H9 (cell line): ENCODE measurements at regions not wholly inside any gene's neighbourhood (a gene's known extent, or its start where the extent isn't known, plus 50 kb on each side); places are given as distances from the start of the nearest gene placed in this dataset.

ENCODE experiments used
- DNase-seq: peaks from one replicate; pipeline ENCODE4 v3.0.0-alpha.2; 2017
- H2AFZ ChIP-seq: one replicate; pipeline ENCODE4 v1.6.1; 2013; ENCODE audit warnings: mild to moderate bottlenecking, low read length, control low read depth, moderate library complexity
- H2AK5ac ChIP-seq: 2 replicates; pipeline ENCODE4 v1.6.1; 2013; ENCODE audit warnings: low read length, control low read depth, mixed read lengths; ENCODE audit not compliant: insufficient read length
- H2BK120ac ChIP-seq: one replicate; pipeline ENCODE4 v1.6.1; 2013; ENCODE audit warnings: low read depth, mild to moderate bottlenecking, low read length, control low read depth, inconsistent platforms; ENCODE audit not compliant: poor library complexity, severe bottlenecking
- H2BK12ac ChIP-seq: 2 replicates; pipeline ENCODE4 v1.6.1; 2013; ENCODE audit warnings: low read length, control low read depth, mixed read lengths, low read depth; ENCODE audit not compliant: insufficient read length
- H2BK15ac ChIP-seq: 2 replicates; pipeline ENCODE4 v1.6.1; 2013; ENCODE audit warnings: low read depth, low read length, control low read depth
- H2BK20ac ChIP-seq: one replicate; pipeline ENCODE4 v1.6.1; 2013; ENCODE audit warnings: low read depth, mild to moderate bottlenecking, low read length, control low read depth, inconsistent platforms; ENCODE audit not compliant: poor library complexity, severe bottlenecking
- H2BK5ac ChIP-seq: 2 replicates; pipeline ENCODE4 v1.6.1; 2013; ENCODE audit warnings: low read length, control low read depth, mixed read lengths; ENCODE audit not compliant: insufficient read length
- H3K14ac ChIP-seq: 2 replicates; pipeline ENCODE4 v1.6.1; 2013; ENCODE audit warnings: low read length, control low read depth; ENCODE audit not compliant: insufficient read depth
- H3K18ac ChIP-seq: 2 replicates; pipeline ENCODE4 v1.6.1; 2013; ENCODE audit warnings: low read depth, mild to moderate bottlenecking, mixed read lengths, low read length, control low read depth; ENCODE audit not compliant: insufficient read length
- H3K23ac ChIP-seq: 2 replicates; pipeline ENCODE4 v1.6.1; 2013; ENCODE audit warnings: low read length, control low read depth, mixed read lengths, low read depth; ENCODE audit not compliant: insufficient read length
- H3K23me2 ChIP-seq: 2 replicates; pipeline ENCODE4 v1.6.1; 2013; ENCODE audit warnings: low read depth, mild to moderate bottlenecking, mixed read lengths, low read length, control low read depth; ENCODE audit not compliant: insufficient read length, poor library complexity, severe bottlenecking
- H3K27ac ChIP-seq: 2 replicates; pipeline ENCODE4 v1.5.1; 2013; ENCODE audit warnings: low read length, control low read depth, mixed read lengths, low read depth; ENCODE audit not compliant: insufficient read length
- H3K27me3 ChIP-seq: 2 replicates; pipeline ENCODE4 v1.6.1; 2013; ENCODE audit warnings: low read length, control low read depth, inconsistent platforms; ENCODE audit not compliant: insufficient read depth
- H3K4ac ChIP-seq: 2 replicates; pipeline ENCODE4 v1.6.1; 2013; ENCODE audit warnings: low read depth, mild to moderate bottlenecking, control low read depth, inconsistent platforms, low read length, moderate library complexity
- H3K4me1 ChIP-seq: 2 replicates; pipeline ENCODE4 v1.6.1; 2013; ENCODE audit warnings: low read length, control low read depth, inconsistent platforms; ENCODE audit not compliant: insufficient read depth
- H3K4me2 ChIP-seq: 2 replicates; pipeline ENCODE4 v1.6.1; 2013; ENCODE audit warnings: low read length, control low read depth, mixed read lengths; ENCODE audit not compliant: insufficient read length, insufficient read depth
- H3K56ac ChIP-seq: 2 replicates; pipeline ENCODE4 v1.6.1; 2013; ENCODE audit warnings: low read depth, mild to moderate bottlenecking, mixed read lengths, low read length, control low read depth; ENCODE audit not compliant: insufficient read length
- H3K79me1 ChIP-seq: 2 replicates; pipeline ENCODE4 v1.6.1; 2013; ENCODE audit warnings: low read depth, mild to moderate bottlenecking, moderate library complexity, low read length, control low read depth, inconsistent platforms; ENCODE audit not compliant: insufficient read depth, poor library complexity, severe bottlenecking
- H3K79me2 ChIP-seq: 2 replicates; pipeline ENCODE4 v1.6.1; 2013; ENCODE audit warnings: low read length, control low read depth, inconsistent platforms; ENCODE audit not compliant: insufficient read depth
- H3K9ac ChIP-seq: 2 replicates; pipeline ENCODE4 v1.6.1; 2013; ENCODE audit warnings: low read length, control low read depth, mixed read lengths; ENCODE audit not compliant: insufficient read length; ENCODE audit errors: extremely low read depth
- H3K9me3 ChIP-seq: one replicate; pipeline ENCODE4 v1.6.1; 2013; ENCODE audit warnings: low read depth, low read length, inconsistent platforms; ENCODE audit not compliant: control insufficient read depth
- H3T11ph ChIP-seq: one replicate; pipeline ENCODE4 v1.6.1; 2013; ENCODE audit warnings: mild to moderate bottlenecking, low read length, control low read depth, inconsistent platforms
- H4K20me1 ChIP-seq: one replicate; pipeline ENCODE4 v1.6.1; 2013; ENCODE audit not compliant: control insufficient read depth, insufficient read length, insufficient read depth
- H4K5ac ChIP-seq: 2 replicates; pipeline ENCODE4 v1.6.1; 2013; ENCODE audit warnings: low read depth, mild to moderate bottlenecking, mixed read lengths, low read length, control low read depth; ENCODE audit not compliant: insufficient read length
- H4K8ac ChIP-seq: replicated peaks from 2 replicates; pipeline ENCODE4 v1.6.1; 2013; ENCODE audit warnings: low read length, control low read depth, mixed read lengths, low read depth; ENCODE audit not compliant: insufficient read length
- H4K91ac ChIP-seq: 2 replicates; pipeline ENCODE4 v1.6.1; 2013; ENCODE audit warnings: low read depth, mild to moderate bottlenecking, moderate library complexity, mixed read lengths, low read length, control low read depth; ENCODE audit not compliant: insufficient read length
- H3K27ac Mint-ChIP-seq, 3 experiments: 2 replicates in 2 of 3; 3 replicates in 1 of 3; pipeline ENCODE4 v1.8.0; 2020 to 2021; ENCODE audit warnings: mixed read lengths in 3 of 3, mild to moderate bottlenecking in 1 of 3, moderate library complexity in 1 of 3
- H3K27me3 Mint-ChIP-seq: 2 replicates; pipeline ENCODE4 v1.8.0; 2021; ENCODE audit warnings: low read depth, mild to moderate bottlenecking, moderate library complexity, mixed read lengths
- H3K36me3 Mint-ChIP-seq, 3 experiments: 2 replicates in 2 of 3; 3 replicates in 1 of 3; pipeline ENCODE4 v1.8.0; 2020 to 2021; ENCODE audit warnings: low read depth in 3 of 3, mixed read lengths in 3 of 3; ENCODE audit not compliant: insufficient read depth in 1 of 3
- H3K4me1 Mint-ChIP-seq, 2 experiments: 2 replicates each; pipeline ENCODE4 v1.8.0; 2020; ENCODE audit warnings: mixed read lengths in 2 of 2
- H3K4me3 Mint-ChIP-seq, 2 experiments: 2 replicates in 1 of 2; 3 replicates in 1 of 2; pipeline ENCODE4 v1.8.0; 2020 to 2021; ENCODE audit warnings: mild to moderate bottlenecking in 2 of 2, mixed read lengths in 2 of 2, moderate library complexity in 1 of 2
- H3K9me3 Mint-ChIP-seq, 2 experiments: 2 replicates in 1 of 2; 3 replicates in 1 of 2; pipeline ENCODE4 v1.8.0; 2020; ENCODE audit warnings: mild to moderate bottlenecking in 2 of 2, mixed read lengths in 2 of 2, moderate library complexity in 1 of 2
- WGBS: extraction: QIAGEN DNeasy Blood & Tissue Kit; methylation state at CpG from one replicate; pipeline ENCODE4 v1.1.7; 2013; ENCODE audit warnings: missing lambda C conversion rate, low lambda C conversion rate, mixed read lengths; ENCODE audit not compliant: insufficient read length; ENCODE audit errors: extremely low coverage; 5-methylcytosine and 5-hydroxymethylcytosine counted together
- TF ChIP-seq, protein P1 (sequence below): fragments of 200-600 bp; sonication (generic); conservative IDR thresholded peaks from 3 replicates; pipeline ENCODE4 v1.8.0; 2021; ENCODE audit warnings: antibody characterized with exemption, mild to moderate bottlenecking

DNA sequence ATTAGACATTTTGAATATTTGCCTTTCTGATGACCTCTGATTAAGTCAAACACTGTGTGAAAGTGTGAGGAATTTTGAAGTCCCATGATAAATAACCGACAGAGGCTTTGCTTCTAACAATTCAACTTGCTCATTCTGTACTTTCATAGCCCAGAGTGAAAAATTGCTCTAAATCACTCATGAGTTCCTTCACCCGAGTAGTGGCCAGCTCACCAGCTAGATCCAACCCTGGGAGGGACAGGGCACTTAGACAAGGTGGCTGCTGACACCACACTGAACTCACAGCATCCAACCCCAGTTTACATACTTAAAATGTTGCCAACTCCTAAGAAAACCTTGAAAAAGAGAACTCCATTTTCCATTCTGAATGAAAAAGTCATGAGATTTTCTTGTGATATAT is 80.0 kb upstream of the LYZL1 start:
- peaks cover 8% of the 10 kb centered on the region; the same call in 1 of the 2 replicates for H3K4me1 ChIP-seq
- H3K27ac ChIP-seq: no peak overlapping the region
- H2BK12ac ChIP-seq: no peak overlapping the region
- H3K4me2 ChIP-seq: no peak overlapping the region
- peaks cover 2 to 11% (median 7%) of the 10 kb centered on the region in 3 experiments; a peak in 6 of 7 replicates for H3K36me3 Mint-ChIP-seq
- H3T11ph ChIP-seq: no peak overlapping the region
- no peak overlapping the region for H3K56ac ChIP-seq
- no peaks in the 10 kb centered on the region for H4K20me1 ChIP-seq
- no peak overlapping the region for H3K9ac ChIP-seq
- H4K91ac ChIP-seq: no peak overlapping the region
- H2AFZ ChIP-seq: no peak overlapping the region
- TF ChIP-seq, protein P1, sequence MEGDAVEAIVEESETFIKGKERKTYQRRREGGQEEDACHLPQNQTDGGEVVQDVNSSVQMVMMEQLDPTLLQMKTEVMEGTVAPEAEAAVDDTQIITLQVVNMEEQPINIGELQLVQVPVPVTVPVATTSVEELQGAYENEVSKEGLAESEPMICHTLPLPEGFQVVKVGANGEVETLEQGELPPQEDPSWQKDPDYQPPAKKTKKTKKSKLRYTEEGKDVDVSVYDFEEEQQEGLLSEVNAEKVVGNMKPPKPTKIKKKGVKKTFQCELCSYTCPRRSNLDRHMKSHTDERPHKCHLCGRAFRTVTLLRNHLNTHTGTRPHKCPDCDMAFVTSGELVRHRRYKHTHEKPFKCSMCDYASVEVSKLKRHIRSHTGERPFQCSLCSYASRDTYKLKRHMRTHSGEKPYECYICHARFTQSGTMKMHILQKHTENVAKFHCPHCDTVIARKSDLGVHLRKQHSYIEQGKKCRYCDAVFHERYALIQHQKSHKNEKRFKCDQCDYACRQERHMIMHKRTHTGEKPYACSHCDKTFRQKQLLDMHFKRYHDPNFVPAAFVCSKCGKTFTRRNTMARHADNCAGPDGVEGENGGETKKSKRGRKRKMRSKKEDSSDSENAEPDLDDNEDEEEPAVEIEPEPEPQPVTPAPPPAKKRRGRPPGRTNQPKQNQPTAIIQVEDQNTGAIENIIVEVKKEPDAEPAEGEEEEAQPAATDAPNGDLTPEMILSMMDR: no peak
- no CpG with 5 or more reads among the region's 2 CpGs for WGBS
- H3K4me1 Mint-ChIP-seq: peaks cover 21 to 23% of the 10 kb centered on the region in 2 experiments
- no peak overlapping the region for H3K23ac ChIP-seq
- no peak overlapping the region for H3K18ac ChIP-seq
- H3K4me3 Mint-ChIP-seq: no peak overlapping the region
- no peaks in the 10 kb centered on the region for H3K79me1 ChIP-seq
- H4K5ac ChIP-seq: no peak overlapping the region
- no peak overlapping the region for H3K4ac ChIP-seq
- no peaks in the 10 kb centered on the region for H3K27me3 ChIP-seq
- H3K27ac Mint-ChIP-seq: no peak overlapping the region
- H2BK120ac ChIP-seq: no peak overlapping the region
- no peak overlapping the region for H3K14ac ChIP-seq
- H2BK15ac ChIP-seq: no peak overlapping the region
- H3K23me2 ChIP-seq: no peaks in the 10 kb centered on the region
- no peak overlapping the region for H4K8ac ChIP-seq
- no peak overlapping the region for H2BK20ac ChIP-seq
- no peak overlapping the region for H2AK5ac ChIP-seq
- DNase-seq: no peak
- no peaks in the 10 kb centered on the region for H3K79me2 ChIP-seq
- no peak overlapping the region for H2BK5ac ChIP-seq
- no peaks in the 10 kb centered on the region for H3K9me3 ChIP-seq
- H3K27me3 Mint-ChIP-seq: peaks cover 3% of the 10 kb centered on the region
- peaks cover 5 to 8% of the 10 kb centered on the region in 2 experiments for H3K9me3 Mint-ChIP-seq
